ENCODE measurements at regions not wholly inside any gene's neighbourhood (a gene's known extent, or its start where the extent isn't known, plus 50 kb on each side); places are given as distances from the start of the nearest gene placed in this dataset.

DNA sequence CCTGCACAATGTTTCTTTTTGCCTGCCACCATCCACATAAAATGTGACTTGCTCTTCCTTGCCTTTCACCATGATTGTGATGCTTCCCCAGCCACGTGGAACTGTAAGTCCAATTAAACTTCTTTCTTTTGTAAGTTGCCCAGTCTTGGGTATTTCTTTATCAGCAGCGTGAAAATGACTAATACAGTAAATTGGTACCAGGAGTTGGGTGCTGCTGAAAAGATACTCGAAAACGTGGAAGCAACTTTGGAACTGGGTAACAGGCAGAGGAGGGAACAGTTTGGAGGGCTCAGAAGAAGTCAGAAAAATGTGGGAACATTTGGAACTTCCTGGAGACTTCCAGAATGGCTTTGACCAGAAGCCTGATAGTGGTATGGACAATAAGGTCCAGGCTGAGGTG is 425.3 kb downstream of the GPATCH2 start:
- no peak for DNase-seq (ENCODE audit: low spot score)

GRCh38 chr1:217196616-217197015 is 434.3 kb downstream of the GPATCH2 start:
- no peak for DNase-seq (ENCODE audit: low spot score)

GRCh38 chr1:217193151-217193550 is 437.7 kb downstream of the GPATCH2 start:
- DNase-seq (ENCODE audit: low spot score) = no peak

DNA sequence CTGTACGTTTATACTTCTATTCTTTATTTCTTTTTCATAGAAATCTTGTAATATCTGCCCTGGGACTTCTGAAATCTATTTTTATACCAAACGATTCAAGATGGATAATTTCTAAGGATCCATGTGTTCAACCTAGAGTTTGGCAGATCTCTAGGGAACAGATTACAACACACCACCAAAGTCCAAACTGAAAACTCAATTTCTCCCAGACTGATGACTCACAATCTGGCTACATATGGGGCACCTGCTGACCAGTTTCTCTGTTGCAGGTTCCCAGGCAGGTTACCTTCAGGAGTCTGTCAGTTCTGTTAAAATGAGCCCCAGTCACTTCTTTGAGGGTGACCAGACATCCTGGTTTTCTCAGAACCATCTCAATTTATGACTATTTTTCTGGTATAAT is 439.4 kb downstream of the GPATCH2 start:
- no peak for DNase-seq (ENCODE audit: low spot score)

DNA sequence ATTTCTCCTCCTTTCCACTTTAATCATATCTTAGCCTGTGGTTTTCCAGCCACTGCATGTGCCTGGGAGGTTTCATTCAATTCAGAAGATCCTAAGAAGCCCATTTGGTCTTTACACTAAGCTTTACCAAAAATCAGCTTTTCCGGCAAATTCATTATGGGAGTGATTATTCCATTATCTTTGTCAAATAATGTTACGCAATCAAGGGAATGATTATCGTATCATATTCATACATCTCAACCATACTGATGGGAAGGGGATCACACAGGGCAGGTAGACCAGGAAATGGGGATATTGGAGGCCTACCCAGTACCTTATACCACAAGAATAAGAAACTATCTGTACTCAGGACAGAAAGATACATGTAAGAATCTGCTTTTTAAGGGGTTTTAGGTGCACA is 440.5 kb downstream of the GPATCH2 start:
- no peak for DNase-seq (ENCODE audit: low spot score)

DNA sequence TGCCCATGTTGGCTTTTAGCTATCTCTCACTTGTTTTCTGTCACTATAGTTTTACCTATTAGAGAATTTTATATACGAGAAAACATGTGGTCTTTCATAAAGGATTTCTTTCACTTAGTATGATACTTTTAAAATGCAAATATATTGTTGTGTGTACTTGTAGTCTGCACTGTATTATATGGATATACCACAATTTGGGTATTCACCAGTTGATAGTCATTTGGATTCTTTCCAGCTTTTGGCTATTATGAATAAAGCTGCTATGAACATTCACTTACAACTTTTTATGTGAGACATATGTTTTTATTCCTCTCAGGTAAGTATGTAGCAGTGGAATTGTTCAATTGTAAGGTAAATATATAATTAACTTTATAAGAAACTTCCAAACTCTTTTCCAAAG is 441.5 kb downstream of the GPATCH2 start:
- no peak for DNase-seq (ENCODE audit: low spot score)

DNA sequence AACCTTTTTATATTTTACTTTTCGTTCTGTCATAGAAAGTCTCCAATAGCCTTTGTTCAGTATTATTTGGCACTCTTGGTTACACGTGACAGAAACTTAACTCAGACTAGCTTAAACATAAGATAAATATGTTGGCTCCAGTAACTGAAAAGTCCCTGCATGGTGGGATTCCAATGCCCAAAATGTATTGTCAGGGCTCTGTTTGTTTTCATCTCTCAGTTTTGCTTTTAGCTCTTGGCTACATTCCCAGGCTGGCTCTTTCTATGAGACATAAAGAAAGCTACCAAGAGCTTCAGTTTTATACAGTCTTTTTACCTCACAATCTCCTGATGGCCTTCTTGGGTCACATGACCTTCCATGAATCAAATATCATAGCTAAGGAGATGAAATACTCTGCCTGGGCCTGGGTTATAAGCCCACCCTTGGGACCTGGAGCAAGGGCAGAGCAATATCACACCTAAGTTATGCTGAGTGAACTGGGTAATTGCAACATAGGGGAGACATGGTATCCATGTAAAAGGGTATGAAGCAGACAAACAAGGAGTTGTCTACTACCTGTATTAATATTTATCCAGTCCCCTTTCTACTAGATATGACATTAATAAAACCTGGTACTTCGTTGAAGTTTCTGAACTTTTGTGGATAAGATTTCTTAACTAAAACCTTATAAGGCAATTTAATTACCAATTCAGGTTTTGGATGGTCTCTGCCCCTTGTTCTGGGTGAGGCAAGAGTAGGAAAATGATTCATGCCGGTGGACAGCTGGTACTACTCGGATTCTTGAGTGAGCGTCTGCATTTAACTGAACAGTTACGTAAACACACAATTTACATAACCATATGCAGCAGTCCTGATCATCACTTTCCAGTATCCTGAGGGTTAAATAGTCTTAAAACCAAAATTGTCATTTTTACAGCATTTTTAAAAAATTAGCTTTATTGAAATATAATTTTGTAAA is 442.3 kb downstream of the GPATCH2 start:
- no peak for DNase-seq (ENCODE audit: low spot score)

GRCh38 chr1:217186664-217187063 is 444.2 kb downstream of the GPATCH2 start:
- no peak for DNase-seq (ENCODE audit: low spot score)

GRCh38 chr1:217184854-217185253 is 446.0 kb downstream of the GPATCH2 start:
- no peak for DNase-seq (ENCODE audit: low spot score)

- no peak for DNase-seq (ENCODE audit: low spot score)
Measured at GRCh38 chr1:217182992-217183391, 447.9 kb downstream of the GPATCH2 start.

GRCh38 chr1:217181756-217182155 is 449.1 kb downstream of the GPATCH2 start:
- no peak for DNase-seq (ENCODE audit: low spot score)

- no peak for DNase-seq (ENCODE audit: low spot score)
Measured at GRCh38 chr1:217181176-217181746, 449.6 kb downstream of the GPATCH2 start.

DNA sequence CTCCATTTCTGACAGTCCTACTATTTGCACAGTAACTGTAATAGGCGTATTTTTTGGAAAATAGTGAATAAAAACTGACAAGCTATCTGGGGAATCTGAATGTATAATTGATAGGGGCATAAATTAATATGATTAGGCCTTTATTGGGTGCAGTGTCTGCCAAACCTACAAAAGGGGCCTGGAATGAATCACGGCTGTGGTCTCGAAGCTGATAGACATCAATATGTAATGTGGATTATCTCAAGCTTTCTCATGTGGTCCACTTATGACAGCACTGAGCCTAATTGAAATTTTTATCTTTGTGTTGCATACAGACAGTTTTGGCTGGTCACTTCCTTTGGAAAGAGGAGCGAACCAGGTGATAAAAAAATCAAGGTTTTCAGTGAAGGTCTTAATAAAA is 450.4 kb downstream of the GPATCH2 start:
- no peak for DNase-seq (ENCODE audit: low spot score)

- DNase-seq (ENCODE audit: low spot score) = no peak
Measured at GRCh38 chr1:217164403-217164802, 441.2 kb upstream of the ESRRG start.

DNA sequence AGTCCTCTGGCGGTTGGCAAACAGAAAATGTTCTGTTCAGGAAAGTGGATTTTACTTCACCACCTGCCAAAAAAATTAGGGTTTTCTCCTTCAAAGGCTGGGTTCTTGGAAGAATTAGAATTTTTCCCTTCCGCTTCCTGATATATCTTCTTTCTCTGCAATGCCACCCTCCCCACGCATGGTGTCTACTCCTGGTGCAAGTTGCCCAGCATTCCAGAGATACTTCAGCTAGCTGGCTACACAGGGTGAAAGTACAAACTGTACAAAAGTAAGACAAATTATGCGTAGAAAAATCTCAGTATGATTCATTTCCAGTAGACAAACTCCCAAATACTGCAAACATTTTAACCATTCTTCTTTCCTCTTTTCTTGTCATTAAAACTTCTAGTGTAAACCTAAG is 430.1 kb upstream of the ESRRG start:
- no peak for DNase-seq (ENCODE audit: low spot score)

DNA sequence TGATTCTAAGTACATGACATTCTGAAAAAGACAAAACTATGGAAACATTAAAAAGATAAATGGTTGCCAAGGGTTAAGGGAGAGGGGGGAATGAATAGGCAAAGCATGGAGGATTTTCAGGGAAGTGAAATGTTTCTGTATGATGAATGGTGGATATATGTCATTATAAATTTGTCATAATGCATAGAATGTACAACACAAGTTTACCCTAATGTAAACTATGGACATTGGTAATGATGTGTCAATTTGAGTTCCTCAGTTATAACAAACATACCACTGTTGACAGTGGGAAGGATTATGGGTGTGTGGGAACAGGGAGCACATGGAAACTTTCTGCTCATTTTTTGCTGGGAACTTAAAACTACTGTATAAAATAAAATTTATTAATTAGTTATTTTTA is 427.1 kb upstream of the ESRRG start:
- DNase-seq (ENCODE audit: low spot score) = no peak

DNA sequence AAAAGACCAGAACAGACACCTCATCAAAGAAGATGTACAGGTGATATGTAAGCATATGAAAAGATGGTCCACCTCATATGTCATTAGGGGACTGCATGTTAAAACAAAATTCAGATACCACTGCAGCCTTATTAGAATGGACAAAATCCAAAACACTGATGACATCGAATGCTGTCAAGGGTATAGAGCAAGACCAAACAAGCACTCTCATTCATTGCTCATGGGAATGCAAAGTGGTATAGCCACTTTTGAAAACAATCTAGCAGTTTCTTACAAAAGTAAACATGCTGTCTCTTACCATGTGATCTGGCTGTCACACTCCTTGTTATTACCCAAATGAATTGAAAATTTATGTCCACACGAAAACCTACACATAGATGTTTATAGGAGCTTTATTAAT is 426.6 kb upstream of the ESRRG start:
- no peak for DNase-seq (ENCODE audit: low spot score)

DNA sequence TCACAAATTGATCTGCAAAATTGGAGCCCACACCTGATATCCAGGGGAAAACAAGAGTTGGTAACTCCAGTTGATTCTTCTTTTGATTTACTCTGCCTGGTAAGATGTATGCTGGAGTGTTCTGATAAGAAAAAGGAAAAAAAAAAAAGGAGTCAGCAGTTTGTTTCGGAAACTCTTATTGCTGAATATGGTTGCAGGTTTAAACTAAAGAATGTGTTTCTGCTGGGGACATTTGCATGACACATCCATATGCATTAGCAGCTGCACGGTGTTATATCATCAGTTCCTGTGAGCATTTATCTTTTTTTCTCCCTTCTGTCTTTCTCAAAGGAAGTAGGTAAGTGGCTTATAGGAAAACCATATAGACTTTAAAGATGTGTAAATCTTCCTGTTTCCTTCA is 418.5 kb upstream of the ESRRG start:
- no peak for DNase-seq (ENCODE audit: low spot score)

- no peak for DNase-seq (ENCODE audit: low spot score)
Measured at GRCh38 chr1:217140041-217140901, 417.0 kb upstream of the ESRRG start.

- no peak for DNase-seq (ENCODE audit: low spot score)
Measured at GRCh38 chr1:217139513-217139912, 416.3 kb upstream of the ESRRG start.

DNA sequence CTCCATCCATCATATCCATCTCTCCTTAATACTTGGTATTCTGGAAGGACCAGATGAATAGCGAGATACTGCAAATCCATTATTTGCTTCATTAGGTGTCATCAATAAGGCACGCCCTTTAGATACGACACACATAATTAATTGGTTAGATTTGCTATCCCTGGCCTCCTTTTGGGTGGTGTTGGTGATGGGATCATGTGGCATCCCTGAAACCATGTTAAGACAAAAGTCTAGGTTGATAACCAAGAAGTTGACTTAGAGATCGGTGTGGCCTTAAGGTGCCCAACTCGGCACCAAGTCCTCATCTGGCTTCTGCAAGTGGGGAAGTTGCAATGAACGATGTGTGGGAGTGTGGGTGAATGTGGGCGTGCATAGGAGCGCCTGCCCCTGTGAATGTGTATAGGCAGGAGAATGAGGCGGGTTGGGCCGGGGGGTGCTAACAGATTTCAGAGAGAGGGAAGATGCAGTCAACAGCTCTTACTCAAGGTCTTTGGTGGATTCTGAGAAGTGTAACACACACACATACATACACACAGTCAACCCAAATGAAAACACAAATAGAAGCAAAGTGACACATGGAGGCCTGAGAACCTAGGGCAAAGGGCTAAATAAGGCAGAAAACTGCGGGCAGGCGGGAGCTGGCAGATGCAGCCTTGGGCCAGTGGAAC is 415.7 kb upstream of the ESRRG start:
- DNase-seq (ENCODE audit: low spot score) = no peak

DNA sequence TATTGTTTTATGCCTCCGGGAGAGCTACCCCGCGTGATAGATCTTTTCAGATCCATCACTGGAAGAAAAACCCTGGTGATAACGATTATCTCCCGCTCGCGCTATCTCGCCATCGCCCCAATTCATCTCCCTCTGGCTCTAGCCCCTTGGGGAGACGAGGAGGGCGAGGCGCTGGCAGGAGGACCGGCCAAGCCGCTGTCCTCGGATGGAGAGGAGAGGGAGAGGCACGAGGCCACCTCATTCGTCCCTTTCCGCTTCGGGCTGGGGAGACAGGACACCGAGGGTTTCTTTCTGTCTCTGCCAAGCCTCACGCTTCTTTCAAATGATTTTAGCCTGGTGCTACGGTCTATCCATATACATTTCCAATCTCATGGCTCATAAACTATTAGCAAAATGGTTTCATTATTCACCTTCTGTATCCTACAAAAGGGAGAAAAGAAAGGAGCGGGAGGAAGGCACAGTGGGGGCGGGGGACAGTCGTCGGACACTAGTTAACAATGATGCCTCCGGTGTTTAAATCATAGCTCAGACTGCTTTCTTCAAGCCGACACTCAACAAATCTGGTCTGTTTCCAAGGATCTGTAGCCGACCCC is 415.0 kb upstream of the ESRRG start:
- no peak for DNase-seq (ENCODE audit: low spot score)

Data from hematopoietic multipotent progenitor cell treated with erythropoietin and hydrocortisone succinate and interleukin-3 and kit ligand, for 17 days (in vitro differentiated cells).